ENCODE measurements at regions not wholly inside any gene's neighbourhood (a gene's known extent, or its start where the extent isn't known, plus 50 kb on each side); places are given as distances from the start of the nearest gene placed in this dataset.

GRCh38 chr2:193810533-193810932 lies 1615.8 kb upstream of the TMEFF2 start:
- Mint-ChIP-seq H3K4me1 (no peaks in the 10 kb centered on the region), H3K27ac (no peak overlapping the region), H3K9me3 (ENCODE audit: insufficient read depth) (no peaks in the 10 kb centered on the region), H3K27me3 (no peaks in the 10 kb centered on the region), H3K4me3 (no peak overlapping the region)
- ChIA-PET CTCF (no interaction called here), POLR2A (no interaction called here)
- Histone ChIP-seq H3K27ac (ENCODE audit: low read length in 2 of 2) (no peak overlapping the region), H3K9me3 (ENCODE audit: control extremely low read depth in 1 of 3, control insufficient read depth in 2 of 3, insufficient read depth in 1 of 3, low read length in 2 of 3) (no peaks in the 10 kb centered on the region), H3K4me3 (ENCODE audit: control extremely low read depth in 1 of 5, extremely low read depth in 1 of 5, insufficient read depth in 1 of 5, low read depth in 2 of 5, low read length in 4 of 5) (no peak overlapping the region), H3K36me3 (replicated peaks in 1 of 2; ENCODE audit: control extremely low read depth in 1 of 2, control insufficient read depth in 1 of 2, extremely low read depth in 1 of 2, insufficient read depth in 2 of 2, low read length in 1 of 2) (no peaks in the 10 kb centered on the region), H3K4me1 (ENCODE audit: control insufficient read depth in 2 of 2, insufficient read depth in 2 of 2, low read length in 2 of 2) (no peaks in the 10 kb centered on the region), H3K9ac (ENCODE audit: low read length) (no peak overlapping the region), H3K79me2 (ENCODE audit: control insufficient read depth, insufficient read depth, low read length) (no peaks in the 10 kb centered on the region), H4K20me1 (ENCODE audit: control insufficient read depth, insufficient read depth, low read length, poor library complexity, severe bottlenecking) (no peaks in the 10 kb centered on the region), H3K4me2 (replicated peaks; ENCODE audit: low read depth, low read length, poor library complexity, severe bottlenecking) (no peak overlapping the region), H3K27me3 (replicated peaks in 1 of 4; ENCODE audit: control extremely low read depth in 1 of 4, control insufficient read depth in 3 of 4, insufficient read depth in 4 of 4, low read length in 3 of 4) (no peaks in the 10 kb centered on the region), H2AFZ (ENCODE audit: insufficient read depth, low read depth, low read length, poor library complexity, severe bottlenecking) (no peak overlapping the region)
- intact Hi-C loops (cut with micrococcal nuclease) = no loop called here
- DNase-seq = no peak
- TF ChIP-seq EZH2 (IDR thresholded peaks at IDR 0.05; ENCODE audit: borderline replicate concordance, insufficient read depth, low read depth, low read length, poor library complexity, severe bottlenecking) = no peak
- no peak for TF ChIP-seq CTCF (IDR thresholded peaks at IDR 0.05)
- no peak for ATAC-seq (ENCODE audit: low read depth)
- WGBS (ENCODE audit: insufficient coverage) = no CpG with 5 or more reads among the region's 3 CpGs

- DNase-seq (no peak), ATAC-seq (ENCODE audit: low read depth) (no peak)
- Histone ChIP-seq H3K4me2 (replicated peaks; ENCODE audit: low read depth, low read length, poor library complexity, severe bottlenecking) (no peak overlapping the region), H3K9me3 (ENCODE audit: control extremely low read depth in 1 of 3, control insufficient read depth in 2 of 3, insufficient read depth in 1 of 3, low read length in 2 of 3) (no peaks in the 10 kb centered on the region), H4K20me1 (ENCODE audit: control insufficient read depth, insufficient read depth, low read length, poor library complexity, severe bottlenecking) (no peaks in the 10 kb centered on the region), H3K27me3 (replicated peaks in 1 of 4; ENCODE audit: control extremely low read depth in 1 of 4, control insufficient read depth in 3 of 4, insufficient read depth in 4 of 4, low read length in 3 of 4) (no peaks in the 10 kb centered on the region), H2AFZ (ENCODE audit: insufficient read depth, low read depth, low read length, poor library complexity, severe bottlenecking) (no peak overlapping the region), H3K9ac (ENCODE audit: low read length) (no peak overlapping the region), H3K4me1 (ENCODE audit: control insufficient read depth in 2 of 2, insufficient read depth in 2 of 2, low read length in 2 of 2) (no peaks in the 10 kb centered on the region), H3K36me3 (replicated peaks in 1 of 2; ENCODE audit: control extremely low read depth in 1 of 2, control insufficient read depth in 1 of 2, extremely low read depth in 1 of 2, insufficient read depth in 2 of 2, low read length in 1 of 2) (no peaks in the 10 kb centered on the region), H3K79me2 (ENCODE audit: control insufficient read depth, insufficient read depth, low read length) (no peaks in the 10 kb centered on the region), H3K27ac (ENCODE audit: low read length in 2 of 2) (no peak overlapping the region), H3K4me3 (ENCODE audit: control extremely low read depth in 1 of 5, extremely low read depth in 1 of 5, insufficient read depth in 1 of 5, low read depth in 2 of 5, low read length in 4 of 5) (no peak overlapping the region)
- TF ChIP-seq EZH2 (IDR thresholded peaks at IDR 0.05; ENCODE audit: borderline replicate concordance, insufficient read depth, low read depth, low read length, poor library complexity, severe bottlenecking) = no peak
- no peak for TF ChIP-seq CTCF (IDR thresholded peaks at IDR 0.05)
- no peak overlapping the region for H3K27ac Mint-ChIP-seq
- no peak overlapping the region for H3K4me3 Mint-ChIP-seq
- WGBS (ENCODE audit: insufficient coverage) = no CpG with 5 or more reads among the region's 1 CpG
- CTCF ChIA-PET = no interaction called here
- no peaks in the 10 kb centered on the region for H3K4me1 Mint-ChIP-seq
- H3K9me3 Mint-ChIP-seq (ENCODE audit: insufficient read depth) = no peaks in the 10 kb centered on the region
- POLR2A ChIA-PET = no interaction called here
- intact Hi-C loops (cut with micrococcal nuclease) = no loop called here
- no peaks in the 10 kb centered on the region for H3K27me3 Mint-ChIP-seq
Measured at GRCh38 chr2:193808877-193809276, 1614.1 kb upstream of the TMEFF2 start.

Data from B cell (primary cell).